GM04504 (cell line): ENCODE measurements at regions not wholly inside any gene's neighbourhood (a gene's known extent, or its start where the extent isn't known, plus 50 kb on each side); places are given as distances from the start of the nearest gene placed in this dataset.
"Not testable (repeated sequence)": the region's sequence is repeated elsewhere in the genome, so short reads cannot be mapped to it uniquely, and the experiment has no call there.

Source experiments
- DNase-seq: peaks from one replicate; pipeline ENCODE4 v3.0.0-alpha.2; 2012; ENCODE audit warnings: low read depth

DNA sequence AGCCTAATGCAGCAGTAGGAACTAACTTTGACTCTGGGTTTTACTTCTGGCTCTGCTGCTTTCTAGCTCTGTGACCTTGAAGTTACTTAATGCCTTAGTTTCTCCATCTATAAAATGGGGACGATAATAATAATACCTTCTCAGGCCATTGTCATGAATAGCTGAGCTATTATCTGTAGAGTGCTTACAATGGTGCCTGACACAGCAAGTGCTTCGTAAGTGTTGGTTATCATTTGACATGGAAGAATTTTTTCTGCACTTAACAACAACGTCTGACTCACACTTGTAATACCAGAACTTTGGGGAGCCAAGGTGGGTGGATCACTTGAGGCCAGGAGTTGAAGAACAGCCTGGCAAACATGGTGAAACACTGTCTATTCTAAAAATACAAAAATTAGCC, 140.5 kb downstream of the ARL4A start:
- no peak for DNase-seq

- no peak for DNase-seq
These were observed 143.6 kb downstream of the ARL4A start for GRCh38 chr7:12831024-12831423.

DNA sequence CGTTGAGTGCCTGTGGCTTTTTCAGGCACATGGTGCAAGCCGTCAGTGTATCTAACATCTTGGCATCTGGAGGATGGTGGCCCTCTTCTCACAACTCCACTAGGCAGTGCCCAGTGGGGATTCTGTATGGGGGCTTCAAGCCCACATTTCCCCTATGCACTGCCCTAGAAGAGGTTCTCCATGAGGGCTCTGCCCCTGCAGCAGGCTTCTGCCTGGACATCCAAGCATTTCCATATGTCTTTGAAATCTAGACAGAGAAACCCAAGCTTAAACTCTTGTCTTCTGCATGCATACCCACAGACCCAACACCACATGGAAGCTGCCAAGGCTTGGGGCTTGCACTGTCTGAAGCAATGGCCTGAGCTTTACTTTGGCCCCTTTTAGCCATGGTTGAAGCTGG, 146.4 kb downstream of the ARL4A start:
- no peak for DNase-seq

- no peak for DNase-seq
These were observed 147.3 kb downstream of the ARL4A start for GRCh38 chr7:12834782-12835181.

- no peak for DNase-seq
These were observed 152.2 kb downstream of the ARL4A start for GRCh38 chr7:12839508-12840153.

DNA sequence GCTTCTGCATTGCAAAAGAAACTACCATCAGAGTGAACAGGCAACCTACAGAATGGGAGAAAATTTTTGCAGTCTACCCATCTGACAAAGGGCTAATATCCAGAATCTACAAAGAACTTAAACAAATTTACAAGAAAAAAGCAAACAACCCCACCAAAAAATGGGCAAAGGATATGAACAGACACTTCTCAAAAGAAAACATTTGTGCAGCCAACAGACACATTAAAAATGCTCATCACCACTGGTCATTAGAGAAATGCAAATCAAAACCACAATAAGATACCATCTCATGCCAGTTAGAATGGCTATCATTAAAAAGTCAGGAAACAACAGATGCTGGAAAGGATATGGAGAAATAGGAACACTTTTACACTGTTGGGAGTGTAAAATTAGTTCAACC, 157.3 kb downstream of the ARL4A start:
- DNase-seq = not testable (repeated sequence)

DNA sequence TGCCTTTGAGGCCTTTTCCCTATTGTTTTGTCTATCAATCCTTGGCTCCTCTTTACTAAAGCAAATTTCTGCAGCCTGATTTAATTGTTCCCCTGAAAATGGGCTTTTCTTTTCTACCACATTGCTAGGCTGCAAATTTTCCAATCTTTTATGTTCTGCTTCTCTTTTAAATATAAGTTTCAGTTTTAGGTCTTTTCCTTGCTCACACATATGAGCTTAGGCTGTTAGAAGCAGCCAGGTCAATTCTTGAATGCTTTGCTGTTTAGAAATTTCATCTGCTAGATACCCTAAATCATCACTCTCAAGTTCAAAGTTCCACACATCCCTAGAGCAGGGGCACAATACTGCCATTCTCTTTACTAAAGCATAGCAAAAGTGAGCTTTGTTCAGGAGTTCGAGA, 159.6 kb downstream of the ARL4A start:
- no peak for DNase-seq

GRCh38 chr7:12851142-12851541, 163.7 kb downstream of the ARL4A start:
- no peak for DNase-seq

- no peak for DNase-seq
These were observed 164.4 kb downstream of the ARL4A start for GRCh38 chr7:12851841-12852240.

GRCh38 chr7:12855036-12855435, 167.6 kb downstream of the ARL4A start:
- no peak for DNase-seq

- no peak for DNase-seq
These were observed 172.3 kb downstream of the ARL4A start for GRCh38 chr7:12859761-12860160.

- DNase-seq = no peak
These were observed 173.6 kb downstream of the ARL4A start for GRCh38 chr7:12861070-12861469.

GRCh38 chr7:12862146-12862545, 174.7 kb downstream of the ARL4A start:
- DNase-seq = no peak

GRCh38 chr7:12864470-12865046, 177.1 kb downstream of the ARL4A start:
- no peak for DNase-seq

DNA sequence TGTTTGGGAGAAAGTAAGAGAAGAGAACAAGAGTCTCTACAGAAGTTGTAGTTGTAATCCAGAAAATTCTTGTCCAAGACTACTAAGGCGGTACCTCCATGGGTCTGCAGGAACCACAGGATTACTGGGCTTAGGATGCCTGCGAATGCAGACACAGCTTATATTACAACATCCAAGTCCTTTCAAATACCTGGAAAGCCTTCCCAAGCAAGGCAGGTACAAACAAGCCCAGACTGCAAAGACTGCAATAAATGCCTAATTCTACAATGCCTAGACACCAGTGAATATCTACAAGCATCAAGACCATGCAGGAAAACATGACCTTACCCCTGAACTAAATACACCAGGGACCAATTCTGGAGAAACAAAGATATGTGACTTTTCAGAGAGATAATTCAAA, 178.2 kb downstream of the ARL4A start:
- DNase-seq = no peak

GRCh38 chr7:12866207-12866606, 178.8 kb downstream of the ARL4A start:
- DNase-seq = no peak

- DNase-seq = no peak
These were observed 180.6 kb downstream of the ARL4A start for GRCh38 chr7:12868027-12868426.

DNA sequence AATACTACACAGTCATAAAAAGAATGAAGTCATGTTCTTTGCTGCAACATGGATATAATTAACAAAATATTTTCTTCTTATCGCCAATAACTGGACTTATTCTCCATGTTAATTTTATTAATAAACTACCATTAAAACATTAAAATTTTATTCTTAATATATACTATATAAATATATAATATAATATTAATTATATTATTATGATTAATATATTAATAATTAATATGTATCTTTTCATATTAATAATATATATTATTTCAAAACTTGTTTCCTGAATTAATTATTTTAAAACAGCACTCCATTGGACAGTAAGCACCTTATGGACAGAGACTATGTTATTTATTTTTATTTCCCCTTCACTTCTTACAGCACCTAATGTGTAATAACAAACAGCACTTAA, 182.8 kb downstream of the ARL4A start:
- no peak for DNase-seq

GRCh38 chr7:12872487-12872886, 185.1 kb downstream of the ARL4A start:
- no peak for DNase-seq

DNA sequence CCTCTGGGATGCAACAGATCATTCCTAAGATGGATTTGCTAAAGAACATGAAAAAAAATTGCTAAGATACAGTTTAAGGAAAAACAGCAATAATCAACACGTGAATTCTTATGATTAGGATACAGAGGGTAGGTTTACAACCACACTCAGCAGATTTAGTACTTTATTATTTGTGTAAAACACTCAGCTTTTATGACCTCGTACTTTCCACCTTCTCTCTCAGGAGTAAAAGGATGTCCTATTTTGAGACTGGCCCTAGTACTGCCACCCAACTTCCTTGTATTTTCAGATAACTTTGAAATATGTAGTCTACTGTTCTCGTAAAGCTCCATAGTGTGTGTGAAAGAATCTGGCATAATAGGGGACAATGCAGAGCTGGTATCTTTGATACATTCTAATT, 186.1 kb downstream of the ARL4A start:
- DNase-seq = no peak

DNA sequence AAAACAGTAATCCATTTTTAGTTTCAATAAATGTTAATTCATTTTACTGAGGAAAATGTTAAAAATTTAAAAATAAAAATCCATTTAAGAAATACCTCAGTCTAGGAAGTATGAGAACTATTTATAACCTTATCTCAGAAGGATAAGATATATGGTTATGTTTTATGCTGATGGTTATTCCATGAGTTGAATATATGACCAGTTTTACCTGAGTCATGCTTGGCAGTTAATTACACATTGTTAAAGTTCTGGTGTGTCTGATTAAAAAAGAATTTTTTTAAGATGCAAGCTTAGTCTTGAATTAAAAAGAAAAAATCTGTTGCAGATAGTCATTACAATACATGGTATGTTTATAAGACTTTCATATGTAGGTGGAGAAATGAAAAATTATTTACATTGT, 191.7 kb downstream of the ARL4A start:
- no peak for DNase-seq

GRCh38 chr7:12881712-12882111, 194.3 kb downstream of the ARL4A start:
- no peak for DNase-seq

- DNase-seq = no peak
These were observed 195.3 kb downstream of the ARL4A start for GRCh38 chr7:12882710-12883109.

GRCh38 chr7:12884033-12884432, 196.6 kb downstream of the ARL4A start:
- DNase-seq = no peak
